GM23248 (cell line): ENCODE measurements at regions not wholly inside any gene's neighbourhood (a gene's known extent, or its start where the extent isn't known, plus 50 kb on each side); places are given as distances from the start of the nearest gene placed in this dataset.
A peak's percentile ranks its signal among the peaks of the same experiment; 100 is the strongest.

ENCODE experiments used
- DNase-seq: peaks from one replicate; pipeline ENCODE4 v3.0.0-alpha.2; 2015
- H2AFZ ChIP-seq: fragments of 200-600 bp; sonication (generic); 2 replicates; pipeline ENCODE4 v1.6.1; 2016; ENCODE audit warnings: antibody characterized with exemption
- H3F3A ChIP-seq: fragments of 200-600 bp; sonication (generic); 2 replicates; pipeline ENCODE4 v1.6.1; 2016; ENCODE audit warnings: mild to moderate bottlenecking, antibody characterized with exemption, mixed run types; ENCODE audit not compliant: insufficient read depth
- H3K27ac ChIP-seq: fragments of 200-600 bp; sonication (generic); 2 replicates; pipeline ENCODE4 v1.5.1; 2016; ENCODE audit warnings: mild to moderate bottlenecking
- H3K27me3 ChIP-seq: fragments of 200-600 bp; sonication (generic); replicated peaks from 2 replicates; pipeline ENCODE4 v1.6.1; 2016; ENCODE audit warnings: mild to moderate bottlenecking; ENCODE audit not compliant: insufficient read depth
- H3K36me3 ChIP-seq: fragments of 200-600 bp; sonication (generic); 2 replicates; pipeline ENCODE4 v1.6.1; 2016; ENCODE audit warnings: low read depth, mild to moderate bottlenecking
- H3K4me1 ChIP-seq: fragments of 200-600 bp; sonication (generic); 2 replicates; pipeline ENCODE4 v1.6.1; 2016; ENCODE audit warnings: mild to moderate bottlenecking; ENCODE audit not compliant: insufficient read depth
- H3K4me2 ChIP-seq: fragments of 200-600 bp; sonication (generic); one replicate; pipeline ENCODE4 v1.6.1; 2016; ENCODE audit warnings: mild to moderate bottlenecking; ENCODE audit not compliant: unreplicated experiment
- H3K4me3 ChIP-seq: fragments of 200-600 bp; sonication (generic); 2 replicates; pipeline ENCODE4 v1.5.1; 2016; ENCODE audit warnings: mild to moderate bottlenecking
- H3K79me2 ChIP-seq: fragments of 200-600 bp; sonication (generic); 2 replicates; pipeline ENCODE4 v1.6.1; 2016; ENCODE audit warnings: mild to moderate bottlenecking; ENCODE audit not compliant: insufficient read depth
- H3K9ac ChIP-seq: fragments of 200-600 bp; sonication (generic); 2 replicates; pipeline ENCODE4 v1.6.1; 2016; ENCODE audit warnings: mild to moderate bottlenecking
- H3K9me2 ChIP-seq: fragments of 200-600 bp; sonication (generic); 2 replicates; pipeline ENCODE4 v1.6.1; 2016; ENCODE audit warnings: mixed run types, mild to moderate bottlenecking, moderate library complexity; ENCODE audit not compliant: insufficient read depth
- H3K9me3 ChIP-seq: fragments of 200-600 bp; sonication (generic); one replicate; pipeline ENCODE4 v1.6.1; 2017; ENCODE audit warnings: low read depth
- H4K20me1 ChIP-seq: fragments of 200-600 bp; sonication (generic); 2 replicates; pipeline ENCODE4 v1.6.0; 2016; ENCODE audit not compliant: insufficient read depth
- EZH2 ChIP-seq: fragments of 200-600 bp; sonication (generic); IDR thresholded peaks from 2 replicates; pipeline ENCODE4 v1.6.1; 2018; ENCODE audit warnings: antibody characterized with exemption, mild to moderate bottlenecking; ENCODE audit not compliant: insufficient read depth, poor library complexity, severe bottlenecking
- EZH2phosphoT487 ChIP-seq: fragments of 200-600 bp; sonication (generic); IDR thresholded peaks from 2 replicates; pipeline ENCODE4 v1.6.1; 2018; ENCODE audit warnings: antibody characterized with exemption, moderate library complexity, mild to moderate bottlenecking, low read depth; ENCODE audit not compliant: insufficient read depth
- WGBS, 2 experiments: methylation state at CpG; one replicate each; pipeline ENCODE4 v1.1.6; 2015 to 2017; ENCODE audit warnings: low lambda C conversion rate in 2 of 2, low coverage in 1 of 2; ENCODE audit errors: missing lambda C conversion rate in 2 of 2; 5-methylcytosine and 5-hydroxymethylcytosine counted together
- in situ Hi-C: fragments of 300-500 bp; cut with MboI; formaldehyde crosslinking; loops from 2 replicates; pipeline ENCODE4 v1.15.0; 2020

- DNase-seq, result no peak
- in situ Hi-C loops, result no loop called here
- 56 to 58% methylated on average over 15 of the region's 15 CpGs for WGBS, 2 experiments
Observed at GRCh38 chr3:127408022-127408683, 120.3 kb upstream of the PRR20G start.

GRCh38 chr3:127407026-127407939 is 119.4 kb upstream of the PRR20G start:
- Histone ChIP-seq H3K36me3 (no peaks in the 10 kb centered on the region), H3K9me2 (no peaks in the 10 kb centered on the region), H3K27me3 (peaks cover 10% of the 10 kb centered on the region), H2AFZ (no peak overlapping the region), H3K27ac (no peak overlapping the region), H3K79me2 (no peaks in the 10 kb centered on the region), H3K4me3 (no peak overlapping the region), H4K20me1 (no peaks in the 10 kb centered on the region), H3K9ac (no peak overlapping the region), H3K4me2 (no peak overlapping the region), H3F3A (no peaks in the 10 kb centered on the region), H3K4me1 (no peaks in the 10 kb centered on the region), H3K9me3 (no peaks in the 10 kb centered on the region)
- TF ChIP-seq EZH2 (no peak), EZH2phosphoT487 (no peak)
- in situ Hi-C loops, result no loop called here
- no peak for DNase-seq
- WGBS, 2 experiments, result 56 to 65% methylated on average over 13 of the region's 13 CpGs

More at GRCh38 chr3:127408022-127408683, 120.3 kb upstream of the PRR20G start:
- no peaks in the 10 kb centered on the region for H3K9me3 ChIP-seq
- no peaks in the 10 kb centered on the region for H4K20me1 ChIP-seq
- no peaks in the 10 kb centered on the region for H3K36me3 ChIP-seq
- TF ChIP-seq EZH2phosphoT487 (no peak), EZH2 (no peak)
- H3F3A ChIP-seq, result no peaks in the 10 kb centered on the region
- H2AFZ ChIP-seq, result no peak overlapping the region
- no peaks in the 10 kb centered on the region for H3K9me2 ChIP-seq
- no peak overlapping the region for H3K4me3 ChIP-seq
- peaks cover 10% of the 10 kb centered on the region for H3K27me3 ChIP-seq
- no peaks in the 10 kb centered on the region for H3K4me1 ChIP-seq
- H3K9ac ChIP-seq, result no peak overlapping the region
- no peak overlapping the region for H3K27ac ChIP-seq
- no peak overlapping the region for H3K4me2 ChIP-seq
- no peaks in the 10 kb centered on the region for H3K79me2 ChIP-seq

DNA sequence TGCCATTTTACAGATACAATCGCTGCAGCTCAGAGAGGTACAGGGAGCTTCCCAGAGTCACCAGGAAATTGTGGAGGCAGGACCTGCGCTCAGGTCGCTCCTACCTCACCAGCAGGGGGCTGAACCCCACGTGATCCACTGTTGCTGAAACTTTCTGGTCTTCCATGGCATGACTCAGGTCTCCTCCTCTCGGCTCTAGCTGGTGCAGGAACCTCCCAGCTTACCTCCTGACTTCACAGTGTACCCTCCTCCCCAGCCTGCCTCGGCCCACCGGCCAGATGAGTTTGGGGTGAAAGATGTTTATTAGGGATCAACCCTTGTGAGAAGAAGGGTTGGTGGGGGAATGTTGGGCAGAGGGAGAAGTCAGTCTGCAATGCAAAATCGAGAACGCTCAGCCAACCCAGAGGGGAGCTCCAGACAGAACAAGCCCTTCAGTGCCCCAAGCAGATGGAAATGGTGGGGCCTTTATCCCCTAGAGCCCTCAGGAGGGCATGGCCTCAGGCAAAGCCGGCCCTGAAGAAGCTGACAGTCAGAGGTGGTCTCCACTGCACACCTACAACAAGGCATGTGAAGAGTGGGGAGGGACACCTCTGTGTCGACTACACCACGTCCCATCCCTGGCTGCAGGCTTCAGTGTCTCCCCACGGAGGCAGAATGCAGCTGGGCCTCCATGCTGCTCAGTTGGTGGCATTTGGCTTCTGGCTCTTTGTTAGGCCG is 118.6 kb upstream of the PRR20G start:
- peak; percentile 51 for DNase-seq
- Histone ChIP-seq H3K79me2 (no peaks in the 10 kb centered on the region), H3F3A (no peaks in the 10 kb centered on the region), H3K27me3 (peaks cover 14% of the 10 kb centered on the region), H3K27ac (no peak overlapping the region), H4K20me1 (no peaks in the 10 kb centered on the region), H2AFZ (no peak overlapping the region), H3K9me3 (no peaks in the 10 kb centered on the region), H3K4me1 (no peaks in the 10 kb centered on the region), H3K4me3 (no peak overlapping the region), H3K9ac (no peak overlapping the region), H3K9me2 (no peaks in the 10 kb centered on the region), H3K36me3 (no peaks in the 10 kb centered on the region), H3K4me2 (no peak overlapping the region)
- TF ChIP-seq EZH2phosphoT487 (no peak), EZH2 (no peak)
- WGBS, 2 experiments, result 52 to 53% methylated on average over 13 to 14 of the region's 14 CpGs
- in situ Hi-C loops, result no loop called here

- TF ChIP-seq EZH2, result no peak
- TF ChIP-seq EZH2phosphoT487, result no peak
- WGBS, 2 experiments, result 51 to 52% methylated on average over 10 of the region's 10 CpGs
- H3K27ac ChIP-seq, result no peak overlapping the region
Observed at GRCh38 chr3:127405791-127406190, 117.9 kb upstream of the PRR20G start.

More at GRCh38 chr3:127405791-127406190, 117.9 kb upstream of the PRR20G start:
- H3K4me2 ChIP-seq, result no peak overlapping the region
- H3K27me3 ChIP-seq, result peaks cover 18% of the 10 kb centered on the region
- H3K9ac ChIP-seq, result no peak overlapping the region
- DNase-seq, result no peak
- no peak overlapping the region for H3K4me3 ChIP-seq
- H3K4me1 ChIP-seq, result no peaks in the 10 kb centered on the region
- no peaks in the 10 kb centered on the region for H3K36me3 ChIP-seq
- H3F3A ChIP-seq, result no peaks in the 10 kb centered on the region
- in situ Hi-C loops, result no loop called here
- no peak overlapping the region for H2AFZ ChIP-seq
- no peaks in the 10 kb centered on the region for H4K20me1 ChIP-seq
- no peaks in the 10 kb centered on the region for H3K79me2 ChIP-seq
- H3K9me2 ChIP-seq, result no peaks in the 10 kb centered on the region
- H3K9me3 ChIP-seq, result no peaks in the 10 kb centered on the region
